Right renal pelvis (tissue), 4 donors: ENCODE measurements at regions not wholly inside any gene's neighbourhood (a gene's known extent, or its start where the extent isn't known, plus 50 kb on each side); places are given as distances from the start of the nearest gene placed in this dataset.
"Not testable (repeated sequence)": the region's sequence is repeated elsewhere in the genome, so short reads cannot be mapped to it uniquely, and the experiment has no call there.

Source experiments
- DNase-seq, 4 donors: peaks; one replicate each; pipeline ENCODE4 v3.0.0-alpha.2; 2013; ENCODE audit warnings: low read depth in 4 of 4, low spot score in 3 of 4, missing footprints in 1 of 4

DNA sequence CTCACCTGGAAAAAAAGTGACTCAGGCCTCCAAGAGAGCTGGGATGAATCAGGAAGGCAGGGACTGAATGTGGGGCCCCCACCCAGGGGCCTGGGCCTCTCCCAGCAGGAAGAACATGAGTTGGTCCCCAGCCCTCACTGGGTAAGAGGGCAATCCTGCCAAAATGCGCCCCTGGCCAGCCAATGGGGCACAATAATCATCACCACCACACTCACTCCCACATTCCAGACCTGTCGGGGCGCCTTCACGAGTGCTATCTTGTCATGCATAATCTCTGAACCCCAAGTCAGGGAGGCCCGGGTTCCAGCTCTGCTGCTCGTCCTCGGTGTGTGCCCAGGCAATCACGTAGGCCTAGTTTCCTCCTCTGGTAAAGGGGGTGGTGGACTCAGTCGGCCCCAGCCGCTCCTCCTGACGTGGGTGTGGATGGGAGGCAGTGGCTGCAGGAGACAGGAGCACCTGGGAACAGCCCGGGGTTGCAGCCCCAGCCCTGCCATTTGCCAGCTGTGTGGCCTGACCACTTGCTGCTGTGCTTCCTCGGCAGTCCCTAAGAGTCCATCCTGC lies 115.1 kb downstream of the CYP26B1 start:
- no peak for DNase-seq

DNA sequence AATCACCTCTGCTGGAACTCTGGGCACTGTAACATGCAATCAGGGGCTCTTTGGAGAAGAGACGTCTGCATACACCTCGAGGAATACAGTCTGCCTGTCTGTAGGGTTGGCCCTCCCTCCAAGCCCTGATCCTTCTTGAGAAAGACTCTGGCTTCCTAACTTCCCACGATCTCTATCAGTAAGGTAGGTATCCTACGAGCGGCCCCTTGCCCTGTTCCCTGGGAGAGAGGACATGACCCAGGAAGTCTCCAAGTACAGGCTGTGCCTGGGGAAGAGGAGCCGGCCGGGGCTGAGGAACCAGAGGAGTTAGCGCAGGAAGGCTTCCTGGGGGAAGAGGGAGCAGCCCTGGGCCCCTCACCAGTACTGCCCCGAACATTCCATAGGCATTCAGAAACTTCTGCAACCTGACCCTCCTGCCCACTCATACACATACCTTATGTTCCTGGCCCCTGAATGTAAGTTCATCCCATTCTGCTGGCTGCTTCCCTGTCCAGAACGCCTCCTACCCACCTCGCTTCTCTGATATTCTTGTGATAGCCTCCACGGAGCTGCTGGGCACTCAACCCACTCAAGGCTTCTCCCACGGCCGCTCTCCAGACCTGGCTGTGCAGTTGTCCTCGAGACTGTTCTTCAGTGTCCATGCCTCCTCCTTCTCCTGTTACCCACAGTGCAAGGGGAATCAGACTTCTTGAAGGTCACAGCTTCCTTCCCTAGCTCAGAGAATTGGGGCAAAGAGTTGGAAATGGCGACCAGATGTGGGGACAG lies 116.1 kb downstream of the CYP26B1 start:
- DNase-seq = no peak

- no peak for DNase-seq
Measured at GRCh38 chr2:72028996-72029395, 118.7 kb downstream of the CYP26B1 start.

GRCh38 chr2:72028351-72028995 lies 119.2 kb downstream of the CYP26B1 start:
- no peak for DNase-seq

GRCh38 chr2:72027426-72028161 lies 120.1 kb downstream of the CYP26B1 start:
- DNase-seq = no peak

GRCh38 chr2:72026819-72027425 lies 120.7 kb downstream of the CYP26B1 start:
- DNase-seq = no peak

- no peak for DNase-seq
Measured at GRCh38 chr2:72024451-72025175, 123.0 kb downstream of the CYP26B1 start.

GRCh38 chr2:72023678-72024390 lies 123.8 kb downstream of the CYP26B1 start:
- no peak for DNase-seq

DNA sequence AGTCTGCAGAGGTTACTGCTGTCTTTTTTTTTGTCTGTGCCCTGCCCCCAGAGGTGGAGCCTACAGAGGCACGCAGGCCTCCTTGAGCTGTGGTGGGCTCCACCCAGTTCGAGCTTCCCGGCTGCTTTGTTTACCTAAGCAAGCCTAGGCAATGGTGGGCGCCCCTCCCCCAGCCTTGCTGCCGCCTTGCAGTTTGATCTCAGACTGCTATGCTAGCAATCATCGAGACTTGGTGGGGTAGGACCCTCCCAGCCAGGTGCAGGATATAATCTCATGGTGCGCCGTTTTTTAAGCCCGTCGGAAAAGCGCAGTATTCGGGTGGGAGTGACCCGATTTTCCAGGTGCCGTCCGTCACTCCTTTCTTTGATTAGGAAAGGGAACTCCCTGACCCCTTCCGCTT lies 126.3 kb downstream of the CYP26B1 start:
- not testable (repeated sequence) for DNase-seq

DNA sequence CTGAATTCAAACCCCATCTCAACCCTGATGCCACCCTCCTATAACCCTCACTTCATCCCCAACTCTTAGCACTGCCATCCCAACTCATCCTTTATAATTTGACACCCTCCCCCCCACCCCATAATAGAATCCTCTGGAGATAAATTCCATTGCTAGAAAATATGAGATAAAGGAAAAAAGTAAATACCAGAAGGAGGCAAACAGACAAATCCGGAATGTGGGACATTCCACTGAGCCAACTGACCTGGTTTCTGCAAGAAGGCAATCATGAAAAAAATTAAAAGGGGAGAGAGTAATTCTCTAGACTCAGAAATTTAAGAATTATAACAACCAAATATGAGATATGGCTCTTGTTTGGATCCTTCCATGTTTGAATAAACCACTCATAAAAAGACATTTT lies 132.4 kb downstream of the CYP26B1 start:
- DNase-seq = no peak

DNA sequence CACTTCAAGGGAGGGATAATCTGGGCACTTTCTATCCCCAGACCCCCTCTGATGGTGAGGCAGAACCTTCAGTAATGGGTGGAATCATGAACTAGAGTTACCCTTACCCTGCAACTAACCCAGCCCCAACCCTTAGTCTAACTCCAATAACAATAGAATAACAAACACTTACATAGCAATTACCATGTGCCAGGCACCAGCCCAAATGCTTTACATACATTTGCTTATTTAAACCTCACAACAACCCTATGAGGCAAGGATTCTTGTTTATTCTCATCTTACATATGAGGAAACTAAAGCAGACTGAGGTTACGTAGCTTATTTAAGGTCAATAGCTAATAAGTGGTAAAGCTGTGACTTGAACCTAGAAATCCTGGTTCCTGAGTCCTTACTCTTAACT lies 132.8 kb downstream of the CYP26B1 start:
- DNase-seq = no peak

GRCh38 chr2:72013726-72014125 lies 133.9 kb downstream of the CYP26B1 start:
- no peak for DNase-seq

DNA sequence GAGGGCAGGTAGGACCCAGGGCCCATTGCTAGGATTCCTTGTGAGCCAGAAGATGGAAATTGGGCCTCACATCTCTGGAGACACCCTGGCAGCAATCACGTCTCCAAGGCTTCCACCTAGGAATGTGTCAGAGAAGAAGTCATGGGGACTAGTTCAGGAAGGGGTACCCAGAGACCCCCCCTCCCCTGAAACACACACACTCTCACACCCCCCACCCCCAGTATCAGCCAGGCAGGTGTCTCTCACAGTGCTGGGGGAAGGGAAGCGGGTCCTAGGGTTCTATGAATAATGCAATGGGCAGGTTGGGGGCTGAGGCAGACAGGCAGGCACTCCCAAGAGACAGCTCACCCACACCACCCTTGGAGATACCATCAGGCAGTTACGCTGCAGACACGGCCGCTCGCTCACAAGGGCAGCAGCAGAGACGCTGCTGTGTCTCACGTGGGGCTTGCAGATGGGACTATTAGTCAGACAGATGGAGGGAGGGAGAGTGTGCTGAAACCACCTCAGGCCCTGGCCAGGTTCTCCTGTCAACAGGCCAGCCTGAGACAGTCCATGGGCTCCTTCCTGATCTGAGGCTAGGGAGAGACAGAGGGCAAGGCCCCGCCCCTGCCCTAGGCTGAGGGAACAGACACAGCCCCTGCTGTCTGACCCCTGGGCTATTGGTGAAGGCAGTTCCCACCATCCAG lies 134.6 kb downstream of the CYP26B1 start:
- no peak for DNase-seq

DNA sequence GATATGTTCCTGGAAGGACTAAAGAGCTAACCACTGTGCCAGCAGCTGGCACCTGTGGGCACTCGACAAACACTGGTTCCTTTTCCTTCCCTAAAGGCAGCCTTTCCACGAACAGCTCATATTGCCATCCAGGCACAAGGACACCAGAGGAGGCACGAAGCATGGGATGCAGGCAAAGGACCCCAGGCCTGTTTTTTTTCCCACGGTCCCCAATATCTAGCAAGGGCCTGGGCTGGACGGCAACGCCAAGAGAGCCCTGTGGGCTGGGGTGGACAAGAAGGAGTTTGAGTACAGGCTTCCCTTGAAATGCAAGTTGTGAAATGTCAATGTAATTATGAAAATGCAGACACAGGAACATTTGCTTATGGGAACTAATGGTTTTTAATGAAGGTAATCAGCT lies 135.9 kb downstream of the CYP26B1 start:
- no peak for DNase-seq

- DNase-seq = no peak
Measured at GRCh38 chr2:72011370-72011689, 136.3 kb downstream of the CYP26B1 start.

GRCh38 chr2:72010647-72011369 lies 136.9 kb downstream of the CYP26B1 start:
- no peak for DNase-seq

- DNase-seq = no peak
Measured at GRCh38 chr2:72008608-72009007, 139.1 kb downstream of the CYP26B1 start.

GRCh38 chr2:72007402-72007801 lies 140.3 kb downstream of the CYP26B1 start:
- DNase-seq = no peak
